DMS 273 (cell line): ENCODE measurements at regions not wholly inside any gene's neighbourhood (a gene's known extent, or its start where the extent isn't known, plus 50 kb on each side); places are given as distances from the start of the nearest gene placed in this dataset.
A peak's percentile ranks its signal among the peaks of the same experiment; 100 is the strongest.
"Not testable (repeated sequence)": the region's sequence is repeated elsewhere in the genome, so short reads cannot be mapped to it uniquely, and the experiment has no call there.

ENCODE experiments used
- DNase-seq: peaks from one replicate; lab custom pipeline; 2025; ENCODE audit not compliant: unreplicated experiment; lab: John Stamatoyannopoulos, UW

DNA sequence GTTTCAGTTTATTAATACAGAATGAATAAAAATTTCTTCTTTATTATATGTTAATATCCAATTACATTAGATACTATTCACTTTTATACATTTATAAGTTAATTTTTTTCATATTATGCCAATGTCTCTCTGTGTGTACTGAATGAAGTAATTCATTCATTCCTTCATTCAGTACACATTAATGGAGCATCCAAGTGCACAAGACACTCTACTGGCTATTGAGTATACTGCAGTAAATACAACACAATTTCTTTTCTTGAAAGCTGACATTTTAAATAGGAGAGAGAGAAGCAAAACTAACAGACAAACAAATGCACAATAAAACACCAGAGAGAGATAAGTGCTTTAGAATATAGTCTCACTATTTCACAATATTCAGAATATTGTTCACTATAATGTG, 1038.3 kb upstream of the SPRY2 start:
- DNase-seq, result peak; percentile 0

DNA sequence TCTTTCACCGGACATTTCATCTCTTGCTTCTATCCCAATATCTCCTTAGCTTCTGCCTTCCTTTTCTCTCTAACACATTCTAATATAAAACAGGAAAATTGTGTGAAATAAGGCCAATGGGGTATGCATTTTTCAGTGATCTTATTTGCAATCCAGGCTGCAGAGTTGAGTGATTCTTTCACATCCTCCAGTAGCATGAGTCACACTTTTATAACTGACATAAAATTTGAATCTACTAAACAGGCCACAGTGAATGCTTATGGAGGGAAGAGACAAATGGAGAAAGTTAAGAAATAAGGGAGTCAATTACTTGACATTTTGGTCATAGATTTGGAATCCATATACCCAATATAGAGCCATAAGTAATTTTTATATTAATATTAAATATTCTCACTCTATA, 1037.0 kb upstream of the SPRY2 start:
- no peak for DNase-seq

DNA sequence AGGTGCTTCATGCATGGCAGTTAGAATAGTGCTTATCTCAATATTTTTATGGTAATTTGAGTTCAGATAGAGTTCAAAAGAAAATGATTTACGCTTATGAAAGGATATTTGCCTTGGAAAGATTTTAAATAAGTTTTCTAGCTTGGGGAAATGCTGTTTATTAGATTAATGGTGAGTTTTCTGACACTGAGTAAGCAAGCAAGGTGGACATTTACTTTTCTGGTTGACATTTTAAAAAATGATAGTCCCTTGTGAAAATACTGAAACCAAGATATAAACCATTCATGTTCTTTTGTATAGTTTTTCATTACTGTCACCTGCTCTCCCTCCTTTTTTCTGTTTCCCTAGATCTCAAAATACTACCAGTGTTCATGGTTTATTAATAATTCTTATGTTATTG, 1034.8 kb upstream of the SPRY2 start:
- DNase-seq, result no peak

DNA sequence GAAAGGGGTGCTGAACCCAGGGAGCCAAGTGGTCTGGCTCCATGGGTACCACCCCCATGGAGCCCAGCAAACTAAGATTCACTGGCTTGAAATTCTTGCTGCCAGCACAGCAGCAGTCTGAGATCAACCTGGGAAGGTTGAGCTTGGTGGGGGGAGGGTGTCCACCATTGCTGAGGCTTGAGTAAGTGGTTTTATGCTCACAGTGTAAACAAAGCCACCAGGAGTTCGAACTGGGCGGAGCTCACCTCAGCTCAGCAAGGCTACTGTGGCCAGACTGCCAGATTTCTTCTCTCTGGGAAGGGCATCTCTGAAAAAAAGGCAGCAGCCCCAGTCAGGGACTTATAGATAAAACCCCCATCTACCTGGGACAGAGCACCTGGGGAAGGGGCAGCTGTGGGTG, 1021.8 kb upstream of the SPRY2 start:
- DNase-seq, result not testable (repeated sequence)

DNA sequence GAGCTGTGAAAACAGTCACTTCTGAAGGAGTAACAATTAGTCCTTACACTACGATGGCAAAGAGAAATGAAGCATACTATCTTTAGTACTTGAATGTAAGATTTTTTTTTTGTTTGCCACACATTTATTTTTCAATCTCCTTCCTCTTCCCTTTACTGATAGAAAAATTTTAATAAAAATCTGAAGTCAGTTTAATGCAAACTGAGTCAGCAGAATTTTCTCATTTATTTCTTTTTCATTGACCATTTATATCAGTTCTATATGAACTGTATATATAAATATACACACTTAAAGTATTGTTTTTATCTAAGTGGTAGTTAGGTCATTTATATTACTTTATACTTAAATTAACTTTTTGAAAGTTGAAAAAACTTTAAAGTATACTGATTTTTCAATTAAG, 1009.1 kb upstream of the SPRY2 start:
- no peak for DNase-seq

DNA sequence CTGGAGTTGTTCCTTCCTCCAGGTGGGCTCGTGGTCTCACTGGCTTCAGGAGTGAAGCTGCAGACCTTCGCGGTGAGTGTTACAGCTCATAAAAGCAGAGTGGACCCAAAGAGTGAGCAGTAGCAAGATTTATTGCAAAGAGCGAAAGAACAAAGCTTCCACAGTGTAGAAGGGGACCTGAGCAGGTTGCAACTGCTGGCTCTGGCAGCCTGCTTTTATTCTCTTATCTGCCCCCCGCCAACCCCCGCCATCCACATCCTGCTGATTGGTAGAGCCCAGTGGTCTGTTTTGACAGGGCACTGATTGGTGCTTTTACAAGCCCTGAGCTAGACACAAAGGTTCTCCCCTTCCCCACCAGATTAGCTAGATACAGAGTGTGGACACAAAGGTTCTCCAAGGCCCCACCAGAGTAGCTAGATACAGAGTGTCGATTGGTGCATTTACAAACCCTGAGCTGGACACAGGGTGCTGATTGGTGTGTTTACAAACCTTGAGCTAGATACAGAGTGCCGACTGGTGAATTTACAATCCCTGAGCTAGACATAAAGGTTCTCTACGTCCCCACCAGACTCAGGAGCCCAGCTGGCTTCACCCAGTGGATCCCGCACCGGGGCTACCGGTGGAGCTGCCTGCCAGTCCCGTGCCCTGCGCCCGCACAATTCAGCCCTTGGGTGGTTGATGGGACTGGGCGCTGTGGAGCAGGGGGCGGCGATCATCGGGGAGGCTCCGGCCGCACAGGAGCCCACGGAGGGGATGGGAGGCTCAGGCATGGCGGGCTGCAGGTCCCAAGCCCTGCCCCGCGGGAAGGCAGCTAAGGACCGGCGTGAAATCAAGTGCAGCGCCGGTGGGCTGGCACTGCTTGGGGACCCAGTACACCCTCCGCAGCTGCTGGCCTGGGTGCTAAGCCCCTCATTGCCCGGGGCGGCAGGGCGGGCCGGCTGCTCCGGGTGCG, 999.5 kb upstream of the SPRY2 start:
- DNase-seq, result not testable (repeated sequence)

DNA sequence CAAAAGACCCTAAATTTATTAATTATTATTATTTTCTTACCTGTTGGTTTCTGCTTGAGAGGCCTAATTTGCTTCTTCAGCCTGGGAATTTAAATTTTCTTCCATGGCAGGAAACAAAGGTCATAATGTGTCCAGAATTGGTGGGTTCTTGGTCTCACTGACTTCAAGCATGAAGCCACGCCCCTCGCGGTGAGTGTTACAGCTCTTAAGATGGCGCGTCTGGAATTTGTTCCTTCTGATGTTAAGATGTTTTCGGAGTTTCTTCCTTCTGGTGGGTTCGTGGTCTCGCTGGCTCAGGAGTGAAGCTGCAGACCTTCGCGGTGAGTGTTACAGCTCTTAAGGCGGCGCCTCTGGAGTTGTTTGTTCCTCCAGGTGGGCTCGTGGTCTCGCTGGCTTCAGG, 998.7 kb upstream of the SPRY2 start:
- DNase-seq, result not testable (repeated sequence)

DNA sequence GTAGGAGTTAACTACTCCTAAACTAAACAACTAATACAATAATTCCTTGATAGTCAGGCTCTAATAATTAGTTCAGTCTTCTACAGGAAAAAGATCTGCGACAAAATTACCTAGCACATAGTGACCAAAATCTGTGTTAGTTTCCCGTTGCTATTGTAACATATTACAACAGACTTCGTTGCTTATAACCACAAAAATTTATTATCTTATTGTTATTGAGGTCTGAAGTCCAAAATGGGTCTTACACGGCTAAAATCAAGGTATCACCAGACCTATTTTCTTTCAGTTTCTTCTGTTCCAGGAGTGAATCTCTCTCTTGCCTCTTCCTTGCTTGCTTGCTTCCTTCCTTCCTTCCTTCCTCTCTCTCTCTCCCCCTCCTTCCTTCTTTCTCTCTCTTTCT, 993.6 kb upstream of the SPRY2 start:
- no peak for DNase-seq

DNA sequence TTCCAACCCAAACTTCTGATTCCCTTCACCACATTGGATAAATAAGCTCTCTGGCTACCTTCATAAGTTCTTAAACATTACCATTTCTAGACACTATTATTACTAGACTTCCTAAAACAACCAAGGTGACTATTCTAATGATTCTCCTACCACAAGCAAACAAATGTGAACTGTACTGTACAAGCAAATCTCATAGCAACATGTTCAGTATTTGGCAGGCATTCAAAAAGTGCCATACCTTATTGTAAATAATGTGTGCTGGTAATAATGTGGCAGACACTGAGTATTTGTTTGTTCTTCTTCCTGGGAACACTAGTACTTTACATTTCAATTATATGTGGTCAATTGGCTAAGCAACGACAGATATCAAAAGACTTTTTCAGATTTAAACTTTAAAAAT, 986.0 kb upstream of the SPRY2 start:
- DNase-seq, result no peak

DNA sequence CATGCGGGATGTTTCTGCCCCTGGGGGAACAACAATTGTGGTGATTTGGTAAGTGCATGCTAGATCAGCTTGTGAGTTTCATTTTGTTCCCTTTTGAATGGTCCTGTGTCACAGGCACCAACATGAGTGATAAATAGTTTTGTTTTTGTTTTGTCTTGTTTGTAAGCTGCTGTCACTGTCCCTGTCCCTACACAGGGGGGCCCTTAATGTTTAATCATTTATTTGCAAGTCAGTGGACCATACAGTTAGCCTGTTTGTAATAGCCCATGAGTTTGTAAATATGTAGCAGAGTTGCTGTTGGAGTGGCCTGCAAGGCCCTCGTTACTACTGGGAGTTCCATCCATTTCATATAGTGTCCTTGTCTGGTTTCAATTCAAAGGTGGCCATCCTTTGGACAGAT, 979.6 kb upstream of the SPRY2 start:
- DNase-seq, result no peak

DNA sequence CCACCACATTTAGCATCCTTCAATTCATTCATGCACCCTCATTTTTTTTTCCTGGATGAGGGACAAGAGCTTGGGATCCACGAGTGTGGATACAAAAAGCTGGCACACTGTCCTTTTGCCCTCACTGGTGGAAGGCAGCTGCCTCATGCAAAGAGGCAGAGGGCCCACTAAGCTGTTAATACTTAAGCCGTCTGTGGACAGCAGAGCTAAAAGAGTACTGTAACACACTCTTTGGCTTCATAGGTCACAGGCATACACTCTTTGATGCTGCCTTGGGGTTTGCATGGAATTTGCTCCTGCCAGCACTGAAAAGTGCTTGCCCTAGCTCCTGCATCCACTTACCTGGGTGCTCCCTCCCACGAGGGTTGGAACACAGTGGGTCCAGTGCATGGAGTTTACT, 978.4 kb upstream of the SPRY2 start:
- DNase-seq, result no peak

DNA sequence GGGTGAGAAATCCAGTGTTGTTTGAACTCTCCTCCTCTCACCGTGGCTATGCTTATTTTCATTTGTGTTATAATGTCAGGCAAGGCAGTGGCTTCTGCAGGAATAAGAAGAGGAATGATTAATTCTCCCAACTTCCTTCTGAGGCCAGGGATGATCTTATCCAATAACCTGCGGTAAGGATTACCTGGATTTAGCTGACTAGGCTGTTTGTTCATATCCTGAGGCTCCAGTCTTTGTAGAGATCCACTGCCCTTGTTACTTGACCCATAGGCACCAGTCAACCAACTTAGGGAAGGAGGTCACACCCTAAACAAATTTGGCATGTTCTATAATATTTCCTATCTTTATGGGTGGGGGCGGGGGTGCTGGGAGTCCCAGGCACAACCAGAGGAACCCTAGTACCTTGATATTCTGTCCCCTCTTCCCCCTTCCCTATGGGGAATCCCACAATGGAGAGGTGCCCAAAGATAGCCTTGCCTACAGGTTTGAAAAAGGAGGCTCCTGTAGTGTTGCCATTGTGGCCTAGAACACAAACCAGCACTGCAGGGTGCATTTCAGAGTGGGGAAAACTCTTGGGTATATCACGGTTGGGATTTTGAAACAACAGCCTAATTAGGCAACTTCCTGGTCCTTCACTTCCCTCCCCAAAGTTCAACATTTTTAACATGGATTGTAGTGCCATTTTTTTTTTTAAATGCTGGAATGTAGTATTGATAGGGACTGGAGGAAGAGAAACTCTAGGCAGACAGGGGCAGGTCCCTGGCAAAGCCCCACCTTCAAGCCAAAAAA, 977.5 kb upstream of the SPRY2 start:
- DNase-seq, result no peak

DNA sequence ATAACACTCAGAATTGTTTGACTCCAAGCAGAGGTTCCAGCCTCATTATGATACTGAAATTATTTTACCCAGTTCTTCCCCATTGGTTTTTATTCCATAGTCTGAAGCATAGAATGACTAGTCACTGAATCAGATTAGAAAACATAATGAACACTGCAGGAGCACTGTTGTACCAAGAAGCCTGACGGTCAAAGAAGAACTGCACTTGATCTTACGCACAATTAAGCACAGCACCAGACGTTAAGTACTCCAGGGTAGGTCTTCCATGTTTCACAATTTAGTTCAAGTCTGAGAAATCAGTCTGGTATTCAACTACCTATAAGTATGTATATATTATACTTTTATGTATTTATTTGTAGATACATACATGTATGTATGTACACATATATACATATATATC, 973.5 kb upstream of the SPRY2 start:
- no peak for DNase-seq

DNA sequence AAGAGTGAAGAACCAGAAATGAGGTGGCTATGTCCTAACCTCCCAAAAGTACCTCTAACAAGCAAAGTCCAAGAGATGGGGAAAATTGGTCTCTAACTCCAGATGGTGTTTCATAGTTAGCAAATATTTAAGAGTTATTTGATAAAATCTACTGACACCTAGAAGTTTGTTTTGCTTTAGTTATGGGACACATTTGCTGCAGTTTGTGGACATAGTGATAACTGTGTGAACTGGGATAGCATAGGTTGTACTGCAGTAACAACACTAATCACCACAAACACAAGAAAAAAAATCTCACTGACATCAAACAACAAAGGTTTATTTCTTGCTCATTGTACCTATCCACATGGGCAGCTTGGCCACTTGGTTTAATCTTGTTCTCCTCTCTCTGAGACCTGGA, 965.0 kb upstream of the SPRY2 start:
- DNase-seq, result no peak

DNA sequence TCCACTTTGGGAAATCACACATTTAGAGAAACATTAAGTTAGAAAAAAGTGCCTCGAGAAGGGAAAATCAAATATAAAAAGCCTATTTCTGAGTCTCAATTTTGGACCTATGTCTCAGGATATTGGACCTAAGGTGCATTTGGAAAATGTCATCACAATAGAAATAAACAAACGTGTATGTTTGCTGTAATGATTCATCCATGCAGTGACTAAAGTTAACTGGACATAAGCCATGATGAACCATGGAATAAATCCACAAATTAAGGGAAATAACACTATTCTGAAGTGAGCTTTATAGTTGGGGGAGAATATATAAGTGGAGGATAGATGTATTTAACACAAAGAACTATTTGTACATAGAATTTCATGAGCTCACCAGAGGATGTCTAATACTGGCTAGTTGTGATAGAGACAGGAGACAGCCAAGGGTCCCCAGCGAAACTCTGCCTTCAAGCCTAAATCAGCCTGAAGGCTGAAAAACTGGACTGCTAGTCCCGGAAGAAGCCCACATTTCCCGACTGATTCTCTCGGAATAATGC, 963.3 kb upstream of the SPRY2 start:
- no peak for DNase-seq

DNA sequence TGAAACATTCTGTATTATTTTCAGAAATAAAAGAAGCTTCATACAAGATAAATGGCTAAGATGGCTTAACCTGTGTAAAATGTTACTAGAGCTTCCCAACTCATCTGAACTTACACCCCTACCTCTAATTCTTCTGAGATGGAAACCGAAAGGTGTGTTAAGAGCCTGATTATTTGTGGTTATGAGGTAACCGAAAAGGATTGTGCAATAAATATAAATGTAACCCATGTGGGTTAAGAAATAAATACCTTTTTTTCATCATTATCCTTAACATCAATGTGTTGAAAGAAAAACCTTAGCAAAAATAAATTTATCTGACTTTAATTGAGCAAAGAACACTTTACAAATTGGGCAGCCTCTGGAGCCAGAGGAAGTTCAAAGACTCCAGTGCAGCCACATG, 961.8 kb upstream of the SPRY2 start:
- DNase-seq, result no peak

DNA sequence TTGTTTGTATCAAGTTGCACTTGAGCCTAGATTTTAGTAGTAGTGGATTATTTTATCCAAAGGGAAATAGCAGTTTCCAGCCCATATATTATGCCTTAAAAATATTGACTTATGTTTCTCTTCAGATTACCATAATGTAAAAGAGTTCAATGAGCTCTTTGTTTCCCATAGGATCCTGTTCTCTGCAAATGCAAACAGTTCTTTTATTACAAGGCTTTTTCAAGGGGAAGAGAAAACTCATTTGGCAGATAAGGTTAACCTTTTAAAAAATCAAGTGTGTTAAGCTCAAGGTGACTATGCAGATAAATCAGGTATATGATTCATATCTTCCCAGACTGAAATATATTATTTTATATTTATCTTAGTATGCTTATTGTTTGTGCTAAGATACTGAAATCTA, 961.2 kb upstream of the SPRY2 start:
- DNase-seq, result no peak

DNA sequence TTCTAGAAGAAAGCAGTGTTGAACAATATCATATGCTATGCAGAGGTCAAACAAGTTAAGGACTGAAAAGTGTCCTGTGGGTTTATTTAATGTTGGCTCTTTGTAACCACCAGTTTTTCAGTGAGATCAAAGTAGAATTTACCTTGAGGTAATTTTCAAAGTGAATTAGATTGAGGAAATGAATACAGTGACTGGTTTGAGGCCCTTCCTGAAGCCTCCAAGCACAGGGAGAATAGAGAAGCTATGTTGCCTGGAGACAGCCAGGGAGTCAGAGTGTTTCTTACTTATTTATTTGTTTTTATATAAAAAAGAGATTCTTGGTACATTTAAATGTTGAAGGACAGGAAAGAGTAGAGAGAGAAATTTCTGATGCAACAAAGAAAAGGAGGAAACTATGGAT, 954.3 kb upstream of the SPRY2 start:
- DNase-seq, result no peak

DNA sequence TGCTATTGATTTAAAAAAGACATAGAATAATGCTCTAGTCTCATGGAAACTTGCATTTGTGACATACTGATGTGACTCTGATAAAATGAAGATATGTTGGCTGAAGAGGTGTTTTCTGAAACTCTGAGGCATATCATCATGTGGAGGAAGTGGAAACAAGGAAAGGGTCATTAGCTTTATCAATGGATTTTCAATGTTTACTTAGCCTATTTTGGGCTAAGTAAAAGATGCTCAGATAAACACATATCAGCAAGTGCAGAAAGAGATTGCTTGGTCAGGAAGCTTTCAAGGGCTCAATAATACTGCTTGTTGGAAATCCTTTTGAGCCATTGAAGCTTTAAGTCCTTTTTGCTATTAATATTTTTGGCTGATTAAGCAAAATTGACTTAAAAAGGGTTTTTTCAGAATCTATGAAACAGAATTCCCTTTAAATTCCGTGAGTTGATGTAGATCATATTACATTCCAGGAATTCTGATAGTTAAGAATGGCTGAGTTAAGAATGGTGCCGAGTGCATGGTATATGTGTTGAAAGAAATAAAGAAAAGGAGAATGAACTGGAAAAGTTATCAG, 952.8 kb upstream of the SPRY2 start:
- no peak for DNase-seq

DNA sequence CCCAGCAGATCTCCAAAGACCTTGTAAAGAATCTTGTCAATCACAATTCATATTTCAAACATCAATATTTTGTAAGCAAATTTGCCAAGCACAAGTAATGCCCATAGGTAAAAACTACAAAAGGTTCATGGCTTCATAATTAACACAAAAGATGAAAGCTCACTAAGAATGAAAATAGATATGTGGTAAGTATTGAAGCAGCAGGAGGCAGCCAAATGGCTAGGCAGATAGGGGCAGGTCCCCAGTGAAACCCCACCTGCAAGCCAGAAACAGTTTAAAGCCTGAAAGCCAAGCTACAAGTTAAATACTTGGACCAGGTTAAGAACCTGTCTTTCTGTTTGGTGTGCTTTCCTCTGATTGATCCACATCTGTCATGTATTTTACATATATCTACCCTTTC, 942.6 kb upstream of the SPRY2 start:
- DNase-seq, result no peak

DNA sequence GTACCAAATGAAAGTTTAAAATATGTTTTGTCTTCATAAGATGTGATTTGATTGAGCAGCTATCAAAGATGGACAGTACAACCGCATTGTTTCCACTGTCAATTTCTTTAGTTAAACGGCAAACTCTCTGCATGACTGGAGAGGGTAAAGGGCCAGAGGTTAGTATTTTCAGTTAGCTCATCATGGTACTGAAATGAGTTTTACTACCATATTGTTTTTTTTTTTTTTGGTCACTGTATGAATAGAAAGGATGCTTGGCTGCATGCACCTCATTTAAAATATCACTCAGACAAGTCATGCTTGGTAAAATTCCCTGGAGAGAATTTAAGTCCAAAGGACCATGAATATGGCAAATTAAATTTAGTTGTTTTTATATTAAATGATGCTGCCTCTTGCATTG, 942.1 kb upstream of the SPRY2 start:
- DNase-seq, result no peak
